GM12878 (cell line): ENCODE measurements at regions not wholly inside any gene's neighbourhood (a gene's known extent, or its start where the extent isn't known, plus 50 kb on each side); places are given as distances from the start of the nearest gene placed in this dataset.

Experiments
- ATAC-seq: fragments of 200-7000 bp; cut with Tn5 transposase; 3 replicates; pipeline ENCODE4 v1.9.1; 2020; ENCODE audit warnings: mild to moderate bottlenecking, moderate library complexity
- BruUV-seq: library from RNA; stranded (reverse); fragments of 400-500 nt; replicated peaks from 2 replicates; lab custom pipeline; 2021; lab: Mats Ljungman, UMichigan
- CTCF ChIA-PET: fragments of 300-600 bp; sonication (Branson Sonifier 250); formaldehyde crosslinking; extraction: SDS; loops from one replicate; lab custom pipeline; 2021; ENCODE audit warnings: inconsistent platforms; lab: Yijun Ruan, JAX
- POLR2A ChIA-PET: fragments of 350-600 bp; formaldehyde crosslinking; extraction: SDS; loops from one replicate; lab custom pipeline; 2021; ENCODE audit warnings: inconsistent platforms; lab: Charles Lee
- RAD21 ChIA-PET: fragments of 300-600 bp; sonication (Branson Sonifier 250); formaldehyde crosslinking; loops from one replicate; lab custom pipeline; 2023; ENCODE audit warnings: antibody characterized with exemption; ENCODE audit not compliant: unreplicated experiment; lab: Charles Lee
- SMC1A ChIA-PET: fragments of 300-600 bp; sonication (Branson Sonifier 250); formaldehyde crosslinking; loops from one replicate; lab custom pipeline; 2023; ENCODE audit not compliant: unreplicated experiment, uncharacterized antibody; lab: Charles Lee
- DNase-seq: peaks from one replicate; pipeline ENCODE4 v3.0.0-alpha.2; 2011; ENCODE audit warnings: low read depth, low spot score
- FAIRE-seq: peaks from 3 replicates; lab custom pipeline; 2011; peaks lifted over from hg19 to GRCh38; lab: Jason Lieb, UNC
- H2AFZ ChIP-seq: 2 replicates; pipeline ENCODE4 v1.6.0; 2011; ENCODE audit warnings: low read depth, low read length, control low read depth; ENCODE audit not compliant: control insufficient read depth
- H3K27ac ChIP-seq: 2 replicates; pipeline ENCODE4 v1.5.1; 2011; ENCODE audit warnings: control low read depth; ENCODE audit not compliant: control insufficient read depth, insufficient read depth
- H3K27me3 ChIP-seq, 2 experiments: replicated peaks in 1 of 2; 2 replicates each; pipeline versions ENCODE4 v1.6.0 to v1.6.1; 2011; ENCODE audit warnings: low read length in 1 of 2; ENCODE audit not compliant: control insufficient read depth in 2 of 2, insufficient read depth in 2 of 2
- H3K36me3 ChIP-seq, 2 experiments: 2 replicates each; pipeline ENCODE4 v1.5.1; 2011; ENCODE audit warnings: low read length in 1 of 2; ENCODE audit not compliant: control insufficient read depth in 2 of 2, insufficient read depth in 2 of 2
- H3K4me1 ChIP-seq: 2 replicates; pipeline ENCODE4 v1.6.1; 2011; ENCODE audit warnings: mild to moderate bottlenecking, low read length, moderate library complexity, mixed read lengths; ENCODE audit not compliant: control insufficient read depth, insufficient read depth
- H3K4me2 ChIP-seq: 2 replicates; pipeline ENCODE4 v1.6.0; 2011; ENCODE audit warnings: control low read depth; ENCODE audit not compliant: control insufficient read depth, insufficient read depth
- H3K4me3 ChIP-seq: fragments of 200-600 bp; sonication (generic); 2 replicates; pipeline ENCODE4 v1.5.1; 2016
- H3K79me2 ChIP-seq: 2 replicates; pipeline ENCODE4 v1.6.0; 2011; ENCODE audit warnings: low read length; ENCODE audit not compliant: control insufficient read depth, insufficient read depth
- H3K9ac ChIP-seq: 2 replicates; pipeline ENCODE4 v1.8.0; 2011; ENCODE audit warnings: low read length, control low read depth, mixed read lengths; ENCODE audit not compliant: control insufficient read depth, insufficient read depth
- H3K9me3 ChIP-seq: replicated peaks from 3 replicates; pipeline ENCODE4 v1.5.1; 2011; ENCODE audit warnings: mild to moderate bottlenecking, low read length; ENCODE audit not compliant: control insufficient read depth, insufficient read depth
- H4K20me1 ChIP-seq: 2 replicates; pipeline ENCODE4 v1.6.0; 2011; ENCODE audit not compliant: control insufficient read depth, insufficient read depth
- ASH2L ChIP-seq: fragments of 300-600, 200-600 bp; sonication (generic); IDR thresholded peaks from 2 replicates; pipeline ENCODE4 v1.6.1; 2017; ENCODE audit warnings: low read depth, mild to moderate bottlenecking, borderline replicate concordance
- CREM ChIP-seq: IDR thresholded peaks from 2 replicates; pipeline ENCODE4 v1.6.1; 2014; ENCODE audit warnings: antibody characterized with exemption, low read depth
- EED ChIP-seq: sonication (generic); IDR thresholded peaks from 2 replicates; pipeline ENCODE4 v1.6.1; 2016; ENCODE audit warnings: antibody characterized with exemption, low read depth
- ESRRA ChIP-seq: IDR thresholded peaks from 2 replicates; pipeline ENCODE4 v1.6.1; 2012; ENCODE audit warnings: mild to moderate bottlenecking, low read length, improper control_type of control experiment
- FOXK2 ChIP-seq: fragments of 450-650 bp; IDR thresholded peaks from 2 replicates; pipeline ENCODE4 v1.6.1; 2017; ENCODE audit warnings: mild to moderate bottlenecking, moderate library complexity
- MYC ChIP-seq: IDR thresholded peaks from 2 replicates; pipeline ENCODE4 v1.6.1; 2011; ENCODE audit warnings: mild to moderate bottlenecking, low read length, moderate library complexity, inconsistent platforms; ENCODE audit not compliant: insufficient read depth, insufficient replicate concordance, insufficient read length, severe bottlenecking
- NBN ChIP-seq: fragments of 450-650 bp; IDR thresholded peaks from 2 replicates; pipeline ENCODE4 v1.6.1; 2016
- NFXL1 ChIP-seq: fragments of 450-650 bp; IDR thresholded peaks from 2 replicates; pipeline ENCODE4 v1.6.1; 2017; ENCODE audit warnings: antibody characterized with exemption, mild to moderate bottlenecking, borderline replicate concordance
- SMC3 ChIP-seq: IDR thresholded peaks from 2 replicates; pipeline ENCODE4 v1.6.1; 2011; ENCODE audit warnings: low read length, improper control_type of control experiment, borderline replicate concordance
- SRF ChIP-seq, 2 experiments: IDR thresholded peaks; 2 replicates each; pipeline ENCODE4 v1.6.1; 2011; ENCODE audit warnings: low read depth in 2 of 2, low read length in 2 of 2, mild to moderate bottlenecking in 1 of 2, moderate library complexity in 1 of 2
- STAT1 ChIP-seq: fragments of 450-650 bp; conservative IDR thresholded peaks from 2 replicates; pipeline ENCODE4 v1.6.1; 2014; ENCODE audit warnings: antibody characterized with exemption, mild to moderate bottlenecking
- SUPT20H ChIP-seq: IDR thresholded peaks from 2 replicates; pipeline ENCODE4 v1.6.1; 2011; ENCODE audit warnings: low read depth, mild to moderate bottlenecking, low read length, moderate library complexity, borderline replicate concordance; ENCODE audit not compliant: control insufficient read depth
- ZBTB11 ChIP-seq: fragments of 450-650 bp; formaldehyde crosslinking; IDR thresholded peaks from 2 replicates; pipeline ENCODE4 v1.5.0; 2022; ENCODE audit warnings: mild to moderate bottlenecking, missing genetic modification characterization
- ZBTB33 ChIP-seq: fragments of 450-650 bp; IDR thresholded peaks from 2 replicates; pipeline ENCODE4 v1.6.1; 2017; ENCODE audit warnings: mild to moderate bottlenecking
- ZNF274 ChIP-seq: IDR thresholded peaks from one replicate; pipeline ENCODE4 v1.8.0; 2011; ENCODE audit not compliant: insufficient read length, insufficient read depth
- ZNF622 ChIP-seq: fragments of 450-650 bp; IDR thresholded peaks from 2 replicates; pipeline ENCODE4 v1.6.1; 2017; ENCODE audit warnings: mild to moderate bottlenecking, inconsistent platforms
- ZSCAN29 ChIP-seq: fragments of 450-650 bp; IDR thresholded peaks from 2 replicates; pipeline ENCODE4 v1.6.1; 2017; ENCODE audit warnings: mild to moderate bottlenecking, moderate library complexity
- in situ Hi-C: fragments of 300-500 bp; cut with MboI; formaldehyde crosslinking; loops from 9 replicates; pipeline ENCODE4 v1.14.3; 2018; ENCODE audit warnings: mixed read lengths
- intact Hi-C: fragments of 100-400 bp; cut with micrococcal nuclease; formaldehyde crosslinking; loops from one replicate; pipeline ENCODE4 v1.14.2; 2022; ENCODE audit not compliant: unreplicated experiment

GRCh38 chr11:7197469-7197868 lies 54.2 kb upstream of the SYT9 start:
- no peaks in the 10 kb centered on the region for H3K36me3 ChIP-seq
- ATAC-seq (no peak), DNase-seq (no peak), FAIRE-seq (no peak)
- no peak overlapping the region for H3K4me3 ChIP-seq
- H3K4me2 ChIP-seq: no peak overlapping the region
- ChIA-PET POLR2A (no interaction called here), SMC1A (interaction anchor here (1.2 kb wide), 1 partner anchor 11 kb away, joined by 3 read pairs; no protein-coding TSS in a partner anchor), RAD21 (no interaction called here), CTCF (no interaction called here)
- no peaks in the 10 kb centered on the region for H3K9me3 ChIP-seq
- BruUV-seq: no TSS peak
- H3K9ac ChIP-seq: no peak overlapping the region
- no peaks in the 10 kb centered on the region for H3K4me1 ChIP-seq
- in situ Hi-C loops: no loop called here
- no peak overlapping the region for H2AFZ ChIP-seq
- no peak for TF ChIP-seq FOXK2
- TF ChIP-seq SUPT20H: no peak
- no peak for TF ChIP-seq ZNF274
- TF ChIP-seq STAT1: no peak
- no peak for TF ChIP-seq ZBTB11 (CRISPR knock-in tag)
- no peak for TF ChIP-seq ASH2L
- no peak for TF ChIP-seq SRF (IDR thresholded peaks at IDR 0.05; ENCODE audit: low read depth in 2 of 2, low read length in 2 of 2)
- TF ChIP-seq ZNF622: no peak
- no peak for TF ChIP-seq CREM
- TF ChIP-seq NBN: no peak
- TF ChIP-seq MYC: no peak
- no peak for TF ChIP-seq ZBTB33
- no peak for TF ChIP-seq SMC3
- no peak for TF ChIP-seq NFXL1
- TF ChIP-seq ZSCAN29: no peak
- no peak for TF ChIP-seq ESRRA
- TF ChIP-seq EED: no peak
- no peaks in the 10 kb centered on the region for H3K79me2 ChIP-seq
- no peak overlapping the region for H3K27ac ChIP-seq
- intact Hi-C loops: no loop called here
- H4K20me1 ChIP-seq: no peaks in the 10 kb centered on the region
- H3K27me3 ChIP-seq: no peaks in the 10 kb centered on the region
